MM.1S (cell line): ENCODE measurements at regions not wholly inside any gene's neighbourhood (a gene's known extent, or its start where the extent isn't known, plus 50 kb on each side); places are given as distances from the start of the nearest gene placed in this dataset.

Experiments used
- DNase-seq: peaks from one replicate; pipeline ENCODE4 v3.0.0-alpha.2; 2015
- H2AFZ ChIP-seq: fragments of 300-600 bp; sonication (generic); 2 replicates; pipeline ENCODE4 v1.6.0; 2016; ENCODE audit warnings: antibody characterized with exemption, low read length
- H3F3A ChIP-seq: fragments of 300-600 bp; sonication (generic); 2 replicates; pipeline ENCODE4 v1.6.1; 2016; ENCODE audit warnings: mild to moderate bottlenecking, antibody characterized with exemption, low read length, moderate library complexity, mixed read lengths; ENCODE audit not compliant: insufficient read depth
- H3K27ac ChIP-seq: fragments of 300-600 bp; sonication (generic); 2 replicates; pipeline ENCODE4 v1.5.1; 2016; ENCODE audit warnings: mild to moderate bottlenecking, low read length
- H3K27me3 ChIP-seq: fragments of 300-600 bp; sonication (generic); replicated peaks from 2 replicates; pipeline ENCODE4 v1.6.0; 2016; ENCODE audit warnings: low read length; ENCODE audit not compliant: insufficient read depth
- H3K36me3 ChIP-seq: fragments of 300-600 bp; sonication (generic); replicated peaks from 2 replicates; pipeline ENCODE4 v1.6.1; 2016; ENCODE audit warnings: mild to moderate bottlenecking, low read length, mixed read lengths; ENCODE audit not compliant: insufficient read depth
- H3K4me1 ChIP-seq: fragments of 300-600 bp; sonication (generic); 2 replicates; pipeline ENCODE4 v1.6.1; 2016; ENCODE audit warnings: low read length, mixed read lengths
- H3K4me2 ChIP-seq: fragments of 300-600 bp; sonication (generic); 2 replicates; pipeline ENCODE4 v1.6.0; 2016; ENCODE audit warnings: low read depth, low read length
- H3K4me3 ChIP-seq: fragments of 300-600 bp; sonication (generic); 2 replicates; pipeline ENCODE4 v1.5.1; 2016; ENCODE audit warnings: low read length, mixed read lengths
- H3K79me2 ChIP-seq: fragments of 300-600 bp; sonication (generic); 2 replicates; pipeline ENCODE4 v1.6.1; 2016; ENCODE audit warnings: mixed run types, low read length, mixed read lengths
- H3K9ac ChIP-seq: fragments of 300-600 bp; sonication (generic); 2 replicates; pipeline ENCODE4 v1.6.1; 2016; ENCODE audit warnings: low read length, mixed read lengths
- H3K9me2 ChIP-seq: fragments of 300-600 bp; sonication (generic); replicated peaks from 2 replicates; pipeline ENCODE4 v1.6.1; 2016; ENCODE audit warnings: mild to moderate bottlenecking, low read length, mixed read lengths; ENCODE audit not compliant: insufficient read depth
- H3K9me3 ChIP-seq: fragments of 300-600 bp; sonication (generic); replicated peaks from 2 replicates; pipeline ENCODE4 v1.6.1; 2016; ENCODE audit warnings: mild to moderate bottlenecking, low read length, mixed read lengths; ENCODE audit not compliant: insufficient read depth
- H4K20me1 ChIP-seq: fragments of 300-600 bp; sonication (generic); 2 replicates; pipeline ENCODE4 v1.6.1; 2016; ENCODE audit warnings: mild to moderate bottlenecking, low read length, moderate library complexity, mixed read lengths; ENCODE audit not compliant: insufficient read depth
- CTCF ChIP-seq: fragments of 300-600 bp; sonication (generic); IDR thresholded peaks from 2 replicates; pipeline ENCODE4 v1.5.1; 2016; ENCODE audit warnings: antibody characterized with exemption, low read length, mixed read lengths
- EZH2 ChIP-seq: fragments of 300-600 bp; sonication (generic); optimal IDR thresholded peaks from 2 replicates; pipeline ENCODE3; 2017; ENCODE audit warnings: low read depth, mild to moderate bottlenecking, antibody characterized with exemption, low read length, mixed read lengths
- EZH2phosphoT487 ChIP-seq: fragments of 300-600 bp; sonication (generic); IDR thresholded peaks from 2 replicates; pipeline ENCODE4 v1.6.1; 2018; ENCODE audit warnings: antibody characterized with exemption, low read length

- TF ChIP-seq EZH2 (no peak), CTCF (no peak), EZH2phosphoT487 (no peak)
- no peak overlapping the region for H3K4me2 ChIP-seq
- H3K4me3 ChIP-seq, result no peak overlapping the region
- no peaks in the 10 kb centered on the region for H3K9me3 ChIP-seq
- H3K9me2 ChIP-seq, result no peaks in the 10 kb centered on the region
- no peaks in the 10 kb centered on the region for H3F3A ChIP-seq
- H3K79me2 ChIP-seq, result no peaks in the 10 kb centered on the region
- H3K9ac ChIP-seq, result no peak overlapping the region
- no peaks in the 10 kb centered on the region for H3K4me1 ChIP-seq
- no peaks in the 10 kb centered on the region for H4K20me1 ChIP-seq
- H2AFZ ChIP-seq, result no peak overlapping the region
- no peak for DNase-seq
- no peaks in the 10 kb centered on the region for H3K36me3 ChIP-seq
- no peaks in the 10 kb centered on the region for H3K27me3 ChIP-seq
- no peak overlapping the region for H3K27ac ChIP-seq
Measured at GRCh38 chr17:71547904-71548303, 572.9 kb upstream of the SOX9 start.

- H3K4me2 ChIP-seq, result no peak overlapping the region
- no peaks in the 10 kb centered on the region for H3K79me2 ChIP-seq
- no peaks in the 10 kb centered on the region for H4K20me1 ChIP-seq
- no peak overlapping the region for H3K4me3 ChIP-seq
- H3K9ac ChIP-seq, result no peak overlapping the region
- no peaks in the 10 kb centered on the region for H3K9me3 ChIP-seq
- H3K27ac ChIP-seq, result no peak overlapping the region
- H3K36me3 ChIP-seq, result no peaks in the 10 kb centered on the region
- H3K9me2 ChIP-seq, result no peaks in the 10 kb centered on the region
- H3K4me1 ChIP-seq, result no peaks in the 10 kb centered on the region
- no peak for DNase-seq
- H3F3A ChIP-seq, result no peaks in the 10 kb centered on the region
- no peaks in the 10 kb centered on the region for H3K27me3 ChIP-seq
- TF ChIP-seq CTCF (no peak), EZH2 (no peak)
- H2AFZ ChIP-seq, result no peak overlapping the region
Measured at GRCh38 chr17:71548540-71549190, 572.2 kb upstream of the SOX9 start.

- TF ChIP-seq EZH2phosphoT487, result no peak
- TF ChIP-seq CTCF, result no peak
- TF ChIP-seq EZH2, result no peak
- Histone ChIP-seq H3K27ac (no peak overlapping the region), H3K36me3 (no peaks in the 10 kb centered on the region), H4K20me1 (no peaks in the 10 kb centered on the region), H2AFZ (no peak overlapping the region), H3K4me2 (no peak overlapping the region), H3K9ac (no peak overlapping the region), H3K79me2 (no peaks in the 10 kb centered on the region), H3K4me1 (no peaks in the 10 kb centered on the region), H3K9me2 (no peaks in the 10 kb centered on the region), H3K9me3 (no peaks in the 10 kb centered on the region), H3K27me3 (no peaks in the 10 kb centered on the region), H3F3A (no peaks in the 10 kb centered on the region), H3K4me3 (no peak overlapping the region)
- DNase-seq, result no peak
Measured at GRCh38 chr17:71550675-71551074, 570.1 kb upstream of the SOX9 start.
